T-cell (primary cell): ENCODE measurements at regions not wholly inside any gene's neighbourhood (a gene's known extent, or its start where the extent isn't known, plus 50 kb on each side); places are given as distances from the start of the nearest gene placed in this dataset.

Experiments used
- ATAC-seq, 4 experiments: fragments of 200-7000 bp in 3 of 4; fragments of 150-1000 bp in 1 of 4; cut with Tn5 transposase; replicated peaks in 1 of 4; 1 replicate in 3 of 4; 2 replicates in 1 of 4; pipeline ENCODE4 v1.10.0; 2021; ENCODE audit warnings: moderate library complexity in 3 of 4, mild to moderate bottlenecking in 2 of 4, moderate number of reproducible peaks in 1 of 4
- CTCF ChIA-PET, 2 donors: fragments of 300-600 bp; sonication (Branson Sonifier 250); formaldehyde crosslinking; loops; one replicate each; lab custom pipeline; 2022; ENCODE audit warnings: antibody characterized with exemption in 2 of 2; lab: Charles Lee
- POLR2A ChIA-PET, 2 donors: fragments of 300-600 bp; sonication (Branson Sonifier 250); formaldehyde crosslinking; loops; one replicate each; lab custom pipeline; 2022; ENCODE audit warnings: antibody characterized with exemption in 2 of 2; lab: Charles Lee
- DNase-seq, 35 experiments: peaks; one replicate each; pipeline versions ENCODE4 v3.0.0 to v3.0.0-alpha.2; 2013 to 2023
- H3K27ac ChIP-seq: one replicate; pipeline ENCODE4 v1.5.1; 2013; ENCODE audit warnings: low read length
- H3K27me3 ChIP-seq, 2 experiments: replicated peaks in 1 of 2; 1 replicate in 1 of 2; 2 replicates in 1 of 2; pipeline versions ENCODE4 v1.6.1 to v1.7.0; 2013; ENCODE audit warnings: low read length in 1 of 2, mixed read lengths in 1 of 2; ENCODE audit not compliant: control insufficient read depth in 2 of 2, insufficient read depth in 2 of 2; ENCODE audit errors: extremely low read depth in 1 of 2
- H3K36me3 ChIP-seq, 2 donors: 1 replicate in 1 of 2; 2 replicates in 1 of 2; pipeline versions ENCODE4 v1.6.1 to v1.7.0; 2013; ENCODE audit warnings: low read length in 1 of 2; ENCODE audit not compliant: control insufficient read depth in 2 of 2, insufficient read depth in 1 of 2; ENCODE audit errors: extremely low read depth in 1 of 2
- H3K4me1 ChIP-seq, 2 experiments: 1 replicate in 1 of 2; 2 replicates in 1 of 2; pipeline versions ENCODE4 v1.6.1 to v1.7.0; 2013; ENCODE audit warnings: low read length in 2 of 2, mixed read lengths in 1 of 2; ENCODE audit not compliant: insufficient read depth in 2 of 2, control insufficient read depth in 1 of 2; ENCODE audit errors: extremely low read depth in 1 of 2
- H3K4me3 ChIP-seq, 2 donors: 1 replicate in 1 of 2; 2 replicates in 1 of 2; pipeline versions ENCODE4 v1.5.1 to v1.7.0; 2013; ENCODE audit warnings: mild to moderate bottlenecking in 2 of 2, low read length in 1 of 2, moderate library complexity in 1 of 2; ENCODE audit not compliant: control insufficient read depth in 1 of 2; ENCODE audit errors: extremely low read depth in 1 of 2
- H3K9me3 ChIP-seq: 2 replicates; pipeline ENCODE4 v1.7.0; 2013
- H3K27ac Mint-ChIP-seq, 2 donors: one replicate each; pipeline ENCODE4 v1.8.0; 2020 to 2021; ENCODE audit warnings: mild to moderate bottlenecking in 2 of 2, mixed read lengths in 2 of 2
- H3K27me3 Mint-ChIP-seq, 2 donors: one replicate each; pipeline ENCODE4 v1.8.0; 2021 to 2022; ENCODE audit warnings: mixed read lengths in 2 of 2
- H3K36me3 Mint-ChIP-seq: one replicate; pipeline ENCODE4 v1.8.0; 2021; ENCODE audit warnings: mixed read lengths
- H3K4me1 Mint-ChIP-seq, 3 donors: one replicate each; pipeline ENCODE4 v1.8.0; 2020 to 2022; ENCODE audit warnings: mixed read lengths in 3 of 3, mild to moderate bottlenecking in 1 of 3
- H3K4me3 Mint-ChIP-seq, 3 donors: one replicate each; pipeline ENCODE4 v1.8.0; 2020 to 2022; ENCODE audit warnings: mild to moderate bottlenecking in 3 of 3, mixed read lengths in 3 of 3, moderate library complexity in 3 of 3
- H3K9me3 Mint-ChIP-seq, 3 donors: one replicate each; pipeline ENCODE4 v1.8.0; 2020 to 2022; ENCODE audit warnings: mixed read lengths in 3 of 3
- WGBS: methylation state at CpG from one replicate; pipeline ENCODE4 v1.1.5; 2013; ENCODE audit warnings: missing lambda C conversion rate; ENCODE audit not compliant: insufficient coverage; 5-methylcytosine and 5-hydroxymethylcytosine counted together

- ChIA-PET POLR2A (no interaction called here), CTCF (no interaction called here)
- Histone ChIP-seq H3K27ac (no peak overlapping the region), H3K4me1 (no peaks in the 10 kb centered on the region), H3K36me3 (no peaks in the 10 kb centered on the region), H3K9me3 (no peaks in the 10 kb centered on the region), H3K4me3 (no peak overlapping the region), H3K27me3 (no peaks in the 10 kb centered on the region)
- Mint-ChIP-seq H3K4me3 (no peak overlapping the region), H3K9me3 (peaks cover 3 to 12% (median 9%) of the 10 kb centered on the region in 3 donors), H3K27ac (no peak overlapping the region), H3K36me3 (no peaks in the 10 kb centered on the region), H3K4me1 (no peaks in the 10 kb centered on the region), H3K27me3 (no peaks in the 10 kb centered on the region)
- no peak for DNase-seq
- no peak for ATAC-seq
- no CpG with 5 or more reads among the region's 1 CpG for WGBS
These were observed 121.8 kb upstream of the PCDH9 start for GRCh38 chr13:67351909-67352308.

GRCh38 chr13:67351114-67351513, 121.0 kb upstream of the PCDH9 start:
- ChIA-PET POLR2A (no interaction called here), CTCF (no interaction called here)
- Histone ChIP-seq H3K36me3 (no peaks in the 10 kb centered on the region), H3K4me1 (no peaks in the 10 kb centered on the region), H3K4me3 (no peak overlapping the region), H3K27ac (no peak overlapping the region), H3K9me3 (no peaks in the 10 kb centered on the region), H3K27me3 (no peaks in the 10 kb centered on the region)
- Mint-ChIP-seq H3K9me3 (peaks cover 6 to 12% (median 9%) of the 10 kb centered on the region in 3 donors), H3K27ac (no peak overlapping the region), H3K4me1 (no peaks in the 10 kb centered on the region), H3K27me3 (no peaks in the 10 kb centered on the region), H3K36me3 (no peaks in the 10 kb centered on the region), H3K4me3 (no peak overlapping the region)
- no CpG with 5 or more reads among the region's 1 CpG for WGBS
- ATAC-seq (no peak), DNase-seq (no peak)

GRCh38 chr13:67343777-67344176, 113.6 kb upstream of the PCDH9 start:
- no peak overlapping the region for H3K27ac ChIP-seq
- ChIA-PET CTCF (interaction anchor here in 1 of 2 donors (0.6 kb wide), 1 partner anchor 14 kb away, joined by 4 read pairs; no protein-coding TSS in a partner anchor), POLR2A (no interaction called here)
- no peaks in the 10 kb centered on the region for H3K4me1 ChIP-seq
- DNase-seq, result no peak
- Mint-ChIP-seq H3K4me3 (no peak overlapping the region), H3K4me1 (no peaks in the 10 kb centered on the region), H3K27me3 (no peaks in the 10 kb centered on the region), H3K9me3 (peaks cover 3 to 16% (median 16%) of the 10 kb centered on the region in 3 donors), H3K36me3 (no peaks in the 10 kb centered on the region), H3K27ac (no peak overlapping the region)
- no peak overlapping the region for H3K4me3 ChIP-seq
- no CpG with 5 or more reads among the region's 1 CpG for WGBS
- H3K36me3 ChIP-seq, result no peaks in the 10 kb centered on the region
- ATAC-seq, result no peak
- no peaks in the 10 kb centered on the region for H3K27me3 ChIP-seq
- H3K9me3 ChIP-seq, result no peaks in the 10 kb centered on the region

GRCh38 chr13:67341406-67341805, 111.3 kb upstream of the PCDH9 start:
- H3K4me1 ChIP-seq, result no peaks in the 10 kb centered on the region
- no peak overlapping the region for H3K4me3 Mint-ChIP-seq
- H3K36me3 ChIP-seq, result no peaks in the 10 kb centered on the region
- no peaks in the 10 kb centered on the region for H3K27me3 Mint-ChIP-seq
- H3K4me3 ChIP-seq, result no peak overlapping the region
- H3K27ac ChIP-seq, result no peak overlapping the region
- POLR2A ChIA-PET, result no interaction called here
- no peaks in the 10 kb centered on the region for H3K4me1 Mint-ChIP-seq
- ATAC-seq (no peak), DNase-seq (no peak)
- H3K27me3 ChIP-seq, result no peaks in the 10 kb centered on the region
- peaks cover 7 to 21% (median 21%) of the 10 kb centered on the region in 3 donors for H3K9me3 Mint-ChIP-seq
- WGBS, result 97% methylated on average over 4 of the region's 5 CpGs
- H3K27ac Mint-ChIP-seq, result no peak overlapping the region
- H3K36me3 Mint-ChIP-seq, result no peaks in the 10 kb centered on the region
- H3K9me3 ChIP-seq, result no peaks in the 10 kb centered on the region
- CTCF ChIA-PET, result no interaction called here

- Histone ChIP-seq H3K36me3 (no peaks in the 10 kb centered on the region), H3K9me3 (no peaks in the 10 kb centered on the region)
- POLR2A ChIA-PET, result no interaction called here
These were observed 100.0 kb upstream of the PCDH9 start for GRCh38 chr13:67330149-67330548.

GRCh38 chr13:67328895-67329294, 98.8 kb upstream of the PCDH9 start:
- ChIA-PET POLR2A (no interaction called here), CTCF (no interaction called here)

More at GRCh38 chr13:67330149-67330548, 100.0 kb upstream of the PCDH9 start:
- WGBS, result no CpG with 5 or more reads among the region's 3 CpGs
- H3K4me1 ChIP-seq, result no peaks in the 10 kb centered on the region
- no peak overlapping the region for H3K27ac Mint-ChIP-seq
- H3K27me3 Mint-ChIP-seq, result no peaks in the 10 kb centered on the region
- H3K36me3 Mint-ChIP-seq, result no peaks in the 10 kb centered on the region
- H3K9me3 Mint-ChIP-seq, result peaks cover 0 to 7% (median 0%) of the 10 kb centered on the region in 3 donors
- H3K4me3 ChIP-seq, result no peak overlapping the region
- CTCF ChIA-PET, result interaction anchor here in 1 of 2 donors (0.6 kb wide), 1 partner anchor 14 kb away, joined by 4 read pairs; no protein-coding TSS in a partner anchor
- ATAC-seq (no peak), DNase-seq (no peak)
- H3K27me3 ChIP-seq, result no peaks in the 10 kb centered on the region
- H3K4me3 Mint-ChIP-seq, result no peak overlapping the region
- no peaks in the 10 kb centered on the region for H3K4me1 Mint-ChIP-seq
- no peak overlapping the region for H3K27ac ChIP-seq

GRCh38 chr13:67318860-67319259, 88.7 kb upstream of the PCDH9 start:
- H3K27me3 ChIP-seq, result no peaks in the 10 kb centered on the region
- H3K27ac ChIP-seq, result no peak overlapping the region
- Mint-ChIP-seq H3K27ac (no peak overlapping the region), H3K9me3 (peaks cover 3 to 16% (median 9%) of the 10 kb centered on the region in 3 donors), H3K27me3 (no peaks in the 10 kb centered on the region), H3K36me3 (no peaks in the 10 kb centered on the region), H3K4me3 (no peak overlapping the region), H3K4me1 (no peaks in the 10 kb centered on the region)
- ATAC-seq, result no peak
- no peak for DNase-seq
- no peaks in the 10 kb centered on the region for H3K4me1 ChIP-seq
- ChIA-PET POLR2A (interaction anchor here in 1 of 2 donors (0.6 kb wide), 1 partner anchor 20 kb away, joined by 3 read pairs; no protein-coding TSS in a partner anchor), CTCF (no interaction called here)
- H3K4me3 ChIP-seq, result no peak overlapping the region
- no peaks in the 10 kb centered on the region for H3K9me3 ChIP-seq
- no peaks in the 10 kb centered on the region for H3K36me3 ChIP-seq

More at GRCh38 chr13:67328895-67329294, 98.8 kb upstream of the PCDH9 start:
- Histone ChIP-seq H3K27ac (no peak overlapping the region), H3K36me3 (no peaks in the 10 kb centered on the region), H3K27me3 (no peaks in the 10 kb centered on the region), H3K4me3 (no peak overlapping the region), H3K4me1 (no peaks in the 10 kb centered on the region), H3K9me3 (no peaks in the 10 kb centered on the region)
- ATAC-seq (no peak), DNase-seq (no peak)
- Mint-ChIP-seq H3K27ac (no peak overlapping the region), H3K9me3 (peaks cover 0 to 3% (median 0%) of the 10 kb centered on the region in 3 donors), H3K36me3 (no peaks in the 10 kb centered on the region), H3K27me3 (no peaks in the 10 kb centered on the region), H3K4me3 (no peak overlapping the region), H3K4me1 (no peaks in the 10 kb centered on the region)
- 92% methylated on average over 1 of the region's 3 CpGs for WGBS
